Dedifferentiated amniotic fluid mesenchymal stem cell (primary cell): ENCODE measurements at regions not wholly inside any gene's neighbourhood (a gene's known extent, or its start where the extent isn't known, plus 50 kb on each side); places are given as distances from the start of the nearest gene placed in this dataset.

Experiments used
- DNase-seq: peaks from one replicate; pipeline ENCODE4 v3.0.0-alpha.2; 2016; ENCODE audit errors: extremely low spot score

DNA sequence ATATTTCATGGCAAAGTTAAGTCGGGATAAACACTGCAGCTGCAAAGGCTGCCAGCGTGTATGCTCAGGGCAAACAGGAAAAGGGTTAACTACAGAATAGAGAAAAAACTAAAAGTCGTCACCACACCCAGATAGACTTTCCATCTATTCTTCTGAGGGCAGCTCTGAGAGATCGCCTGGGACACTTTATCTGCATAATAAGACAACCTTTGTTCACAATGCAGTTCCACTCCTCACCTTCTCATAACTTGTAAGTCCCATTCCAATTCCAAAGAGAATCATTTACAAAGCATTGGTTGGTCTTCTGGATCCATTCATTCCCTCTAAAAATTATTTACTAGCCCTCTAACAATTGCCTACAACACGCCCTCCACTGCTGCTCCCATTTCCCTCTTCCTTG lies 437.4 kb downstream of the RND3 start:
- no peak for DNase-seq

DNA sequence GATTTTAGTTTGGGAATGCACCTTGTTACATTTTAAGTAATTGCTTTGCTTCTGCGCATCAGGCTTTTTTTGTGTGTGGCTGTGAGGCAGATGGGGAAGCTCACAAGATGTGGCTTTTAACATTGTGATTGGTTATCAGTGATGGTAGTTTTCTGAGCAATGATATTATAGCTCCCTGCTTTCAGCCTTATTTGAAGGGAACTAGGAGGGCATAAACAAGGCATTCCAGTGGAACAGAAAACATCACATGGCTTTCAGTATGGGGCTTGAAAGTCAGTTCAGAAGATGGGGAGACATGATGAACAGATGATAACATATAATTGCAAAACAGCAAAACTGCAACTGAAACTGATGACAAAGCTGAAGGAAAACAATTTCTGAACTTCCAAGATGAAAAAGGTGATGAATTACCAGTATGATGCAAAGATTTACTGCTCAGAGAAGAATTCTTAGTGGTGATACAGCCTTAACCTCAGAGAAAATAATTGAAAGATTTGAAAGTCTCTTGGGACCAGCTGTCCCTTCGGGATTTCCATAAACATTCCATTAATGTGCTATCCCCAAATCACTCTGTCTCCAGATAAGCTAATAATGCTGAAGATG lies 439.7 kb downstream of the RND3 start:
- DNase-seq: no peak

- DNase-seq: no peak
Observed at GRCh38 chr2:150046810-150047209, 440.7 kb downstream of the RND3 start.

DNA sequence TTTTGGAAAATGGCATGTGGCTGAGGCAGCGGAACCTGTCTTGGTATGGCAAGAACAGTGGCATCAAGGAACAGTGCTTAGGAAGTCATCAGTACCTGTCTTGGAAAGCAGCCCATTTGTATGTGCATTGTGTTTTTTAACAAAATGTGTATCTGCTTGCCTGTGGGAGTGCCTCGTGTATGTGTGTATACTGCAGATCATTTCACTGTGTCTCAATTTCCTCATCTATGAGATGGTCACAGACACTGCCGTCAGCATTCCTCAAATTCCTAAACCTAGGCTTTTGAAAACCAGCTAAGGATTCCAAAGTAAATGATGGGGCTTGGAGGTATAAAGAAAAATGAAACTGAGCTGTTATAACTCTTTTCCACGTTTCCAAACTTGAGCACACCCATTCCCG lies 441.3 kb downstream of the RND3 start:
- peak; percentile 46 for DNase-seq

- no peak for DNase-seq
Observed at GRCh38 chr2:150045601-150046000, 441.9 kb downstream of the RND3 start.

DNA sequence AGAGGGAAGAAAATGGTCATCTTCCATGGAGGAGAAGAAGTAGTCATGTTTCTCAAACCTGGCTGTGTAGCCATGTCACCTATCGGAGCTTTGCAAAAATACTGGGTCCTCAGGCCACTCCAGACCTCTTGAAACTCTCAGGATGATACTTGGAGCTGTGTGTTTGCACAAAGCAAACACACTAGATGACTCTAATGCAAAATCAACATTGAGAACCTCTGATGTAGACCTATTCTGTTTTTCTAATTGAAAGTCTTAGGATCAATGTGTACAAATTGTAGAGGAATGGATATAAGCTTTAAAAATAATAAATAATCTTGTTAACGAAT lies 444.3 kb downstream of the RND3 start:
- DNase-seq: no peak

DNA sequence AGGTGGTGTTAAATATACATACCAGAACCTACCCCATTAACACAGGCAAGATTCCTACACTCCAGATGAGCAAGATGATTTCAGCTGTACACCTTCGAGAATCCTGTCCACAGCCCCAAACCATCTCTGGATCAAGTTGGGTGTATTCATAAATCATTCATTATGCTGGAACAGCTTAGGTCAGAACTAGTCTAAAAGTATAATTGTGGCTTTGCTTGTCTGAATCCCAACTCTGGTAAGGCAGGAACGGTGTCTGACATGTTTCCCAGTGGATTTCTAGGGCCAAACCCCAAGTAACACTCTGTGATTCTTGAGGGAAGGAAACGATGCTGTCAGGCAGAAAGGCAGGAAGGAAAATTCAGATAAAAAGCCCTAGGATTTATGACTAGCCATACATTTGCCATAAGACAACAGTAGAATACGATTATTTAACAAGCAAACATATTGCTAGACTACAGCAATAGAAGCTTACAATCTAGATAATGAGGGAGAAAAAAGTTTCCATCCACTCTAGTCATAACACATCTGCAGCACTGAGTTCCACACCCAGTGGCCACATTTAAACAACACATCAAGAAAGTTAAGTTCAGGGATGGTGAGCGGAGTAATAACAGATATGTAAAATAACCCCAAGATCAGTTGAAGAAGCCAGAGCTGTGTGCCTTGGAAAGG lies 444.8 kb downstream of the RND3 start:
- no peak for DNase-seq

DNA sequence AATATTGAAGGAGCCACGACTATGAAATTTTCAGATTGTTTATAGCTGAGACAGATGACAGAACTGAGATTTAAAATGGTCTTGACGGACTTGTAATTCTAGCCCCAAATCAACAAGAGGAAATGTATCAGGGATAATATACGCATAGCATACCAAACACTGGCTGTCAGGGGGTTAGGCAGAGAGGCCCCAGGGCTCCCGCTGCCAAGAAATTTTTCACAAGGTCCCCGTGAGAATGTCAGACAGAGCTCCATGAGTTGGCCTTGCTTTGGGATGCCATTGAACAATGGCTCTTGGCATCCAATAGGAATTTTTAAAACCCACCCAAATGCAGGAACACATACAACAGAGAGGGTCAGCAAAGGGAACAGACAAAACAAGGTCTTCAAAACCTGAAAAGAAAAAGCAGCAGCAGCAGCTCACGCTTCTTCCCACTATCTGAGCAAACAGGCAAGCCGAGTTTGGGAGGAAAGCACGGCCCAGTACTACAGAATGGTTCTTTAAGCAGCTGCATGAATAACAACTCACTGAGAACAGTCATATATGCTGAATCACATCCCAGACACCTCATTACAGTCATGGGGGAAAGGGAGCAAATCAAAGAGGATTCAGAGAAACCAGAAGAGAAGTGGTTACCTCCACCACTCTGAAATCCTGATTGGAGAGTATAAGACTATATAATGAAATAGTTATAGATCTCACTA lies 445.6 kb downstream of the RND3 start:
- no peak for DNase-seq

DNA sequence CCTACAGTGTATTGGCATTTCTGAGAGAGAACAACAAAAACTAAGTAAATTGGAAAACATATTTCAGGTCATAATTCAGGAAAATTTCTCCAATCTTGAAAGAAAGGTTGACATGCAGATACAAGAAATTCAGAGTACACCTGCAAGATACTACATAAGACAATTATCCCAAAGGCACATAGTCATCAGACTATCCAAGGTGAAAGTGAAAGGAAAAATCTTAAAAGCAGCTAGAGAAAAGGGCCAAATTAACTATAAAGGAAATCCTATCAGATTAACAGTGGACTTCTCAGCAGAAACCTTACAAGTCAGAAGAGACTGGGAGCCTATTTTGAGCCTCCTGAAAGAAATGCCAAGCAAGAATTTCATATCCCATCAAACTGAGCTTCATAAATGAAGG lies 449.0 kb upstream of the MMADHC start:
- no peak for DNase-seq

- DNase-seq: no peak
Observed at GRCh38 chr2:150034665-150035064, 447.1 kb upstream of the MMADHC start.

GRCh38 chr2:150030436-150031190 lies 443.0 kb upstream of the MMADHC start:
- DNase-seq: no peak

DNA sequence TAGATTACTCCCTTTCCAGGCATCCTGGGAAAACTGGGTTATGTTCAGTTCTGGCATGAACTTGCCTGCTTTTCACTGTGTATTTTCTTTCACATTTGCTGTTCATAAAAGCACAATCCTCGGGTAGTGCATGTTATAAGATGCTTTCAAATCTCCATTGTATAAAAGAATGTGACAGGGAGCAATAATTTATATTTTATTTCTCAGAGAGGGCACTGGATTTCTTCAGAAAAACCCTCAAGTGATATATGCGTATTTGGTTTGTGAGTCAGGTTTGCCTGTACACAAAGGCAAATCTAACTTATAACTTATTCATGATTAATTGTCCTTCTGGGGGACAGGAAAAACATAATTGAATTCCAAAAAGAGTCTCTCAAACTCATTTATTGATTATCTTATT lies 440.7 kb upstream of the MMADHC start:
- DNase-seq: no peak

GRCh38 chr2:150027164-150027563 lies 439.6 kb upstream of the MMADHC start:
- no peak for DNase-seq

DNA sequence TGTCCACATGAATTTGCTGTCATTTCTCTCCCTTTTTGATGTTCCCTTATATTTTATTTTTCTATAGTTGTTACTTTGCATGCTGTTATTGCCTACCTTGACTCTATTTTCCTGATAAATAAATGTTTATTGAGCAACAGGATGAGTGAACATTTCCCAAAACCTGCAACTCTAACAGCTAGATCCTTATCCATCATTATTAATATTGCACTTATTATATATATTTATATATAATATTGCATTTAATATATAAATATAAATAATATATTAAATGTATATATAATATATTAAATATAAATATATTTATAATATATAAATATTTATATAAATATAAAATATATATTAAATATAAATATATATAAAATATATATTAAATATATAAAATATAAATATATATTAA lies 436.1 kb upstream of the MMADHC start:
- DNase-seq: no peak

DNA sequence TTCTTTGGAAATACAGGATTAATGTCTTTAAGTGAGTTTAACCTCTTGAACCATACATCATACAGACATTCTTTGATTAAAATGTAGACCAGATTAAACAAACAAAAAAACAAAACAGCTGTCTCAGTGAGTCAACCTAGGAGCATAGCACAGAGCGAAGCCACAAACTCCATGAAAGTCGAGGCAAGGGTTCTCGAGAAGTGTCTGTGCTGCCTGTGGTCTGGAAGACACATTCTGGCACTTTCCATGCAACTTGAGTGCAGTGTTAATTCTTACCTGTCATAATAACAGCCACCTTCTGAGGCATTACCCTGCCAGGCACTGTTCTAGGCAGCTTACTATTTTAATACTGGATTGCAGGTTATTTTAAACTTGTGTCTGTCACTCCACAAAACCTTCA lies 435.5 kb upstream of the MMADHC start:
- no peak for DNase-seq

- DNase-seq: no peak
Observed at GRCh38 chr2:150020937-150021673, 433.5 kb upstream of the MMADHC start.

- no peak for DNase-seq
Observed at GRCh38 chr2:150020221-150020620, 432.6 kb upstream of the MMADHC start.

DNA sequence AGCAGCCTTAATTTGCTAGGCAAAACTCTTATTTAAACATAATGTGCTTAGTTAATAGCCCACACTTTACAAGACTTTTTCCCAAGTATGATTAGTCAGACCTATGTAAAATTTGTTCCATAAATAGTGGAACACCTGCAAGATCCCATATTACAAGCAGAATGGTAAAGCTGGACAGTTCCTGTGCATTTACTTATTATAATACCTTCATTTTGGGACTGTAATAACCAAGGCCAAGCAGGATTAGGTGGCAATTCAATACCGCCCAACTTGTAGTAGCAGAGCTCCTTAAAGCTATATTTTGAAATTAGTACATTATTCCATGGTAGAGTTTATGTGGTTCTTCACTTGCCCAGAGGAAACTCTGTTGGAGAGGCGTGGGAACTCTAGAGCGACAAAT lies 431.5 kb upstream of the MMADHC start:
- no peak for DNase-seq

GRCh38 chr2:150012986-150013385 lies 425.4 kb upstream of the MMADHC start:
- no peak for DNase-seq

GRCh38 chr2:150011161-150011730 lies 423.7 kb upstream of the MMADHC start:
- no peak for DNase-seq

GRCh38 chr2:150008901-150009300 lies 421.3 kb upstream of the MMADHC start:
- no peak for DNase-seq
